ENCODE measurements at regions not wholly inside any gene's neighbourhood (a gene's known extent, or its start where the extent isn't known, plus 50 kb on each side); places are given as distances from the start of the nearest gene placed in this dataset.

DNA sequence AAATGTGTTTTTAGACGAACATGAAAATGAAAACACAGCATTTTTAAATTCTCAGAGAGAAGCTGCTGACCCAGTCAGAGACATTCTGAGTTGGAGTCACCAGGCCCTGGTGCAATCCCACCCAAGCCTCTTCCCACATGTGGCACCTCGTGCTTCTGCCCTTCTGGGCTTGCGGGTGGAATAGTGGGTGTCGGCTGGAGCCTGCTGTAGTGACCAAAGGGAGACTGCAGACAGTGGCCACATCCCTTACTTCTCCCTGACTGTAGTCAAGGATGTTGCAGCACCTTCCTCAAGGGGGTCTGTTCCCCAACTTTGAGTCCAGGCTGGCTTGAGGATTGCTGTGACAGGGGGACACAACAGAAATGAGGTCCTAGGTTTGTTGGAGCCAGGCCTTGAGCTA lies 104.4 kb upstream of the GLI2 start:
- no peak for TF ChIP-seq EZH2phosphoT487 (IDR thresholded peaks at IDR 0.05; ENCODE audit: borderline replicate concordance, low read length)
- TF ChIP-seq, protein P1, sequence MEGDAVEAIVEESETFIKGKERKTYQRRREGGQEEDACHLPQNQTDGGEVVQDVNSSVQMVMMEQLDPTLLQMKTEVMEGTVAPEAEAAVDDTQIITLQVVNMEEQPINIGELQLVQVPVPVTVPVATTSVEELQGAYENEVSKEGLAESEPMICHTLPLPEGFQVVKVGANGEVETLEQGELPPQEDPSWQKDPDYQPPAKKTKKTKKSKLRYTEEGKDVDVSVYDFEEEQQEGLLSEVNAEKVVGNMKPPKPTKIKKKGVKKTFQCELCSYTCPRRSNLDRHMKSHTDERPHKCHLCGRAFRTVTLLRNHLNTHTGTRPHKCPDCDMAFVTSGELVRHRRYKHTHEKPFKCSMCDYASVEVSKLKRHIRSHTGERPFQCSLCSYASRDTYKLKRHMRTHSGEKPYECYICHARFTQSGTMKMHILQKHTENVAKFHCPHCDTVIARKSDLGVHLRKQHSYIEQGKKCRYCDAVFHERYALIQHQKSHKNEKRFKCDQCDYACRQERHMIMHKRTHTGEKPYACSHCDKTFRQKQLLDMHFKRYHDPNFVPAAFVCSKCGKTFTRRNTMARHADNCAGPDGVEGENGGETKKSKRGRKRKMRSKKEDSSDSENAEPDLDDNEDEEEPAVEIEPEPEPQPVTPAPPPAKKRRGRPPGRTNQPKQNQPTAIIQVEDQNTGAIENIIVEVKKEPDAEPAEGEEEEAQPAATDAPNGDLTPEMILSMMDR (IDR thresholded peaks at IDR 0.05; ENCODE audit: low read depth, low read length, poor library complexity, severe bottlenecking), result no peak
